Liver (tissue), 8 donors: ENCODE measurements at regions not wholly inside any gene's neighbourhood (a gene's known extent, or its start where the extent isn't known, plus 50 kb on each side); places are given as distances from the start of the nearest gene placed in this dataset.

Source experiments
- DNase-seq: peaks from one replicate; pipeline ENCODE4 v3.0.0-alpha.2; 2017; ENCODE audit warnings: low spot score
- H3K27ac ChIP-seq, 2 donors: one replicate each; pipeline ENCODE4 v1.7.0; 2013; ENCODE audit warnings: inconsistent platforms in 2 of 2, low read length in 2 of 2, control low read depth in 1 of 2, low read depth in 1 of 2, mild to moderate bottlenecking in 1 of 2
- H3K27me3 ChIP-seq, 4 donors: one replicate each; pipeline versions ENCODE4 v1.6.1 to v1.7.0; 2013; ENCODE audit warnings: low read length in 3 of 4, inconsistent platforms in 1 of 4, mild to moderate bottlenecking in 1 of 4, moderate library complexity in 1 of 4; ENCODE audit not compliant: control insufficient read depth in 4 of 4, insufficient read depth in 4 of 4
- H3K36me3 ChIP-seq, 4 donors: one replicate each; pipeline versions ENCODE4 v1.6.1 to v1.7.0; 2013; ENCODE audit warnings: low read length in 3 of 4, mild to moderate bottlenecking in 3 of 4, low read depth in 1 of 4, moderate library complexity in 1 of 4; ENCODE audit not compliant: control insufficient read depth in 4 of 4, insufficient read depth in 3 of 4
- H3K4me1 ChIP-seq, 4 donors: one replicate each; pipeline versions ENCODE4 v1.6.1 to v1.7.0; 2013; ENCODE audit warnings: low read length in 3 of 4, mild to moderate bottlenecking in 3 of 4, moderate library complexity in 1 of 4; ENCODE audit not compliant: control insufficient read depth in 4 of 4, insufficient read depth in 4 of 4
- H3K4me3 ChIP-seq, 3 donors: one replicate each; pipeline versions ENCODE4 v1.6.1 to v1.7.0; 2013; ENCODE audit warnings: low read length in 3 of 3, control low read depth in 1 of 3, low read depth in 1 of 3, mild to moderate bottlenecking in 1 of 3
- H3K9ac ChIP-seq, 2 donors: one replicate each; pipeline ENCODE4 v1.7.0; 2013; ENCODE audit warnings: low read length in 2 of 2, mild to moderate bottlenecking in 2 of 2, moderate library complexity in 2 of 2, control low read depth in 1 of 2, low read depth in 1 of 2
- H3K9me3 ChIP-seq, 4 donors: one replicate each; pipeline versions ENCODE4 v1.6.1 to v1.7.0; 2013; ENCODE audit warnings: low read length in 3 of 4; ENCODE audit not compliant: control insufficient read depth in 4 of 4
- ATF3 ChIP-seq: IDR thresholded peaks from 2 replicates; pipeline ENCODE4 v1.6.1; 2016; ENCODE audit warnings: antibody characterized with exemption
- CTCF ChIP-seq: fragments of 150-350 bp; IDR thresholded peaks from 2 replicates; pipeline ENCODE4 v1.5.1; 2017; ENCODE audit warnings: improper control_type of control experiment, low read depth, low read length; ENCODE audit not compliant: missing input control
- EGR1 ChIP-seq, 2 donors: IDR thresholded peaks; 2 replicates each; pipeline ENCODE4 v1.6.1; 2016 to 2018; ENCODE audit warnings: antibody characterized with exemption in 2 of 2, low read depth in 2 of 2
- FOXA1 ChIP-seq: IDR thresholded peaks from 2 replicates; pipeline ENCODE4 v1.6.1; 2016; ENCODE audit warnings: antibody characterized with exemption
- FOXA2 ChIP-seq: IDR thresholded peaks from 2 replicates; pipeline ENCODE4 v1.6.1; 2016; ENCODE audit warnings: antibody characterized with exemption
- GABPA ChIP-seq, 2 donors: IDR thresholded peaks in 1 of 2; conservative IDR thresholded peaks in 1 of 2; 2 replicates each; pipeline ENCODE4 v1.6.1; 2016; ENCODE audit warnings: antibody characterized with exemption in 2 of 2, mild to moderate bottlenecking in 1 of 2, moderate library complexity in 1 of 2
- HNF4A ChIP-seq, 2 donors: conservative IDR thresholded peaks; 2 replicates each; pipeline ENCODE4 v1.6.1; 2016; ENCODE audit warnings: antibody characterized with exemption in 2 of 2, mild to moderate bottlenecking in 2 of 2
- HNF4G ChIP-seq: IDR thresholded peaks from 2 replicates; pipeline ENCODE4 v1.6.1; 2016; ENCODE audit warnings: antibody characterized with exemption
- JUND ChIP-seq, 2 donors: IDR thresholded peaks; 2 replicates each; pipeline ENCODE4 v1.6.1; 2016; ENCODE audit warnings: antibody characterized with exemption in 2 of 2
- MAX ChIP-seq: IDR thresholded peaks from 2 replicates; pipeline ENCODE4 v1.6.1; 2016; ENCODE audit warnings: antibody characterized with exemption
- NR2F2 ChIP-seq: IDR thresholded peaks from 2 replicates; pipeline ENCODE4 v1.6.1; 2016; ENCODE audit warnings: antibody characterized with exemption
- RAD21 ChIP-seq, 2 donors: IDR thresholded peaks; 2 replicates each; pipeline ENCODE4 v1.6.1; 2016; ENCODE audit warnings: antibody characterized with exemption in 2 of 2, mild to moderate bottlenecking in 2 of 2
- REST ChIP-seq: IDR thresholded peaks from 2 replicates; pipeline ENCODE4 v1.6.1; 2016; ENCODE audit warnings: antibody characterized with exemption, mild to moderate bottlenecking
- RXRA ChIP-seq, 2 donors: IDR thresholded peaks; 2 replicates each; pipeline ENCODE4 v1.6.1; 2017 to 2018; ENCODE audit warnings: antibody characterized with exemption in 2 of 2, mild to moderate bottlenecking in 1 of 2
- SP1 ChIP-seq: IDR thresholded peaks from 2 replicates; pipeline ENCODE4 v1.6.1; 2018; ENCODE audit warnings: antibody characterized with exemption, mild to moderate bottlenecking
- TAF1 ChIP-seq: conservative IDR thresholded peaks from 2 replicates; pipeline ENCODE4 v1.6.1; 2016; ENCODE audit warnings: antibody characterized with exemption, mild to moderate bottlenecking
- YY1 ChIP-seq: IDR thresholded peaks from 2 replicates; pipeline ENCODE4 v1.6.1; 2016; ENCODE audit warnings: antibody characterized with exemption, mild to moderate bottlenecking
- WGBS: extraction: QIAGEN DNeasy Blood & Tissue Kit; methylation state at CpG from one replicate; pipeline ENCODE4 v1.1.7; 2013; 5-methylcytosine and 5-hydroxymethylcytosine counted together
- donor health status: healthy.
- donor health status: healthy.
- donor health status: healthy.
- donor health status: healthy.
- donor health status: healthy.

GRCh38 chr4:136920092-136920881, 612.0 kb downstream of the PCDH18 start:
- no peak for TF ChIP-seq HNF4G
- no peak for TF ChIP-seq MAX
- no peak for TF ChIP-seq GABPA (IDR thresholded peaks at IDR 0.05 in 1 of 2, conservative IDR thresholded peaks at IDR 0.05 in 1 of 2)
- TF ChIP-seq RXRA (IDR thresholded peaks at IDR 0.05) = no peak
- no peak for TF ChIP-seq ATF3
- TF ChIP-seq YY1 = no peak
- no peak for TF ChIP-seq FOXA1
- no peak for TF ChIP-seq EGR1 (IDR thresholded peaks at IDR 0.05; ENCODE audit: low read depth in 2 of 2)
- TF ChIP-seq SP1 = no peak
- TF ChIP-seq HNF4A (conservative IDR thresholded peaks at IDR 0.05) = no peak
- TF ChIP-seq JUND (IDR thresholded peaks at IDR 0.05) = no peak
- no peak for TF ChIP-seq NR2F2
- Histone ChIP-seq H3K27ac (no peak overlapping the region), H3K36me3 (no peaks in the 10 kb centered on the region), H3K9ac (no peak overlapping the region), H3K4me1 (peaks cover 0 to 3% (median 1%) of the 10 kb centered on the region in 4 donors), H3K27me3 (no peaks in the 10 kb centered on the region), H3K9me3 (no peaks in the 10 kb centered on the region), H3K4me3 (no peak overlapping the region)
- DNase-seq = no peak
- WGBS = 81% methylated on average over 1 of the region's 1 CpG

GRCh38 chr4:136918772-136919171, 613.5 kb downstream of the PCDH18 start:
- no peak for TF ChIP-seq RXRA (IDR thresholded peaks at IDR 0.05)
- Histone ChIP-seq H3K4me3 (no peak overlapping the region), H3K9ac (no peak overlapping the region), H3K27ac (no peak overlapping the region), H3K4me1 (no peaks in the 10 kb centered on the region), H3K9me3 (no peaks in the 10 kb centered on the region), H3K36me3 (no peaks in the 10 kb centered on the region), H3K27me3 (no peaks in the 10 kb centered on the region)
- 91% methylated on average over 4 of the region's 4 CpGs for WGBS
- DNase-seq = no peak

GRCh38 chr4:136917312-136918110, 614.8 kb downstream of the PCDH18 start:
- H3K27ac ChIP-seq = no peak overlapping the region
- H3K36me3 ChIP-seq = no peaks in the 10 kb centered on the region
- H3K4me1 ChIP-seq = no peaks in the 10 kb centered on the region
- H3K27me3 ChIP-seq = no peaks in the 10 kb centered on the region
- 38% methylated on average over 5 of the region's 5 CpGs for WGBS
- no peaks in the 10 kb centered on the region for H3K9me3 ChIP-seq
- DNase-seq = no peak
- no peak for TF ChIP-seq CTCF
- no peak for TF ChIP-seq HNF4G
- no peak for TF ChIP-seq YY1
- no peak for TF ChIP-seq FOXA2
- TF ChIP-seq RXRA (IDR thresholded peaks at IDR 0.05) = no peak
- TF ChIP-seq FOXA1 = no peak
- no peak for TF ChIP-seq TAF1
- no peak for TF ChIP-seq REST
- no peak for TF ChIP-seq RAD21 (IDR thresholded peaks at IDR 0.05)
- TF ChIP-seq HNF4A (conservative IDR thresholded peaks at IDR 0.05) = no peak
- H3K9ac ChIP-seq = no peak overlapping the region
- H3K4me3 ChIP-seq = no peak overlapping the region
